ENCODE measurements at regions not wholly inside any gene's neighbourhood (a gene's known extent, or its start where the extent isn't known, plus 50 kb on each side); places are given as distances from the start of the nearest gene placed in this dataset.

GRCh38 chr16:5549802-5550201 lies 452.2 kb upstream of the EEF2KMT start:
- TF ChIP-seq, protein P1, sequence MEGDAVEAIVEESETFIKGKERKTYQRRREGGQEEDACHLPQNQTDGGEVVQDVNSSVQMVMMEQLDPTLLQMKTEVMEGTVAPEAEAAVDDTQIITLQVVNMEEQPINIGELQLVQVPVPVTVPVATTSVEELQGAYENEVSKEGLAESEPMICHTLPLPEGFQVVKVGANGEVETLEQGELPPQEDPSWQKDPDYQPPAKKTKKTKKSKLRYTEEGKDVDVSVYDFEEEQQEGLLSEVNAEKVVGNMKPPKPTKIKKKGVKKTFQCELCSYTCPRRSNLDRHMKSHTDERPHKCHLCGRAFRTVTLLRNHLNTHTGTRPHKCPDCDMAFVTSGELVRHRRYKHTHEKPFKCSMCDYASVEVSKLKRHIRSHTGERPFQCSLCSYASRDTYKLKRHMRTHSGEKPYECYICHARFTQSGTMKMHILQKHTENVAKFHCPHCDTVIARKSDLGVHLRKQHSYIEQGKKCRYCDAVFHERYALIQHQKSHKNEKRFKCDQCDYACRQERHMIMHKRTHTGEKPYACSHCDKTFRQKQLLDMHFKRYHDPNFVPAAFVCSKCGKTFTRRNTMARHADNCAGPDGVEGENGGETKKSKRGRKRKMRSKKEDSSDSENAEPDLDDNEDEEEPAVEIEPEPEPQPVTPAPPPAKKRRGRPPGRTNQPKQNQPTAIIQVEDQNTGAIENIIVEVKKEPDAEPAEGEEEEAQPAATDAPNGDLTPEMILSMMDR (IDR thresholded peaks at IDR 0.05; ENCODE audit: insufficient read depth, missing control alignments): no peak
- no peak for DNase-seq (ENCODE audit: insufficient read length, low spot score)
- FAIRE-seq: no peak

DNA sequence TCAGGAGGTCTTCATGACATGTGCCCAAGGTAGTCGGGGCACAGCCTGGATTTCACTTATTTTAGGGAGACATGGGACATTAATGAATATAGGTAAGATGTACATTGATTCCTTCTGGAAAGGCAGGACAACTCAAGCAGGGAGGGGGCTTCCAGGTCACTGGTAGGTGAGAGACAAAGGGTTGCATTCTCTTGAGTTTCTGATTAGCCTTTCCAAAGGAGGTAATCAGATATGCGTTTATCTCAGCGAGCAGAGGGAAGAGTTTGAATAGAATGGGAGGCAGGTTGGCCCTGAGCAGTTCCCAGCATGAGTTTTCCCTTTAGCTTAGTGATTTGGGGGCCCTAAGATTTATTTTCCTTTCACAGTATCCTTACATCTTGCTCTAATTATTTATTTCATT lies 443.8 kb upstream of the EEF2KMT start:
- no peak for FAIRE-seq
- DNase-seq (ENCODE audit: insufficient read length, low spot score): no peak
- TF ChIP-seq, protein P1 (IDR thresholded peaks at IDR 0.05; ENCODE audit: insufficient read depth, missing control alignments): no peak

- FAIRE-seq: no peak
- TF ChIP-seq, protein P1 (IDR thresholded peaks at IDR 0.05; ENCODE audit: insufficient read depth, missing control alignments): no peak
- DNase-seq (ENCODE audit: insufficient read length, low spot score): no peak
Measured at GRCh38 chr16:5537347-5537746, 439.8 kb upstream of the EEF2KMT start.

DNA sequence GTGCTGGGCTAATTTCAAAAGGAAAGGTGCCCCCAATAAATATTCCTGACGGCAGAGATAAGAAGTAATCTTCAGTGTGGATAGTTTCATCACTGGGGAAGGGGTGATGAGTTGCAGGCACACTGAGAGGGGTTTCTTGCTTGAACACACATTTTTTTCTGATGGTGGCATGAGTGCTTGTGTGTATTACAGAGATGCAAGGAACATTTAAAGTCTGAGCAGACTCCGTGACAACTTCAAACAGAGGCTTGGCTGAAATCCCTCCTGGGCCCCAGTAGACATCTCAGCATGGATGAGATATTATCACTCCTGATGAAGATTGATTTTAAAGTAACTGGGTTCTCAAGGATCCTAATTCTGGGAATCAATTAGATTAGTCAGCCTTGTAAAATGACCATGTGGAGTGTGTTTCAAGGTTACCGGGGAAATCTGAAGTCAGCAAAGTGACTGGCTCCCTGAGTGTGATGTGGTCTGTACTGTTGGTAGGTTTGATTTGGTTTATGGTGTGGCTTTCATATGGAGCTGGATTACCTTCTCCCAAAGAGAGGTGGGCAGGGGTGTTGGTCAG lies 435.8 kb upstream of the EEF2KMT start:
- FAIRE-seq: no peak
- TF ChIP-seq, protein P1 (IDR thresholded peaks at IDR 0.05; ENCODE audit: insufficient read depth, missing control alignments): no peak
- no peak for DNase-seq (ENCODE audit: insufficient read length, low spot score)

GRCh38 chr16:5527817-5528216 lies 430.2 kb upstream of the EEF2KMT start:
- TF ChIP-seq, protein P1 (IDR thresholded peaks at IDR 0.05; ENCODE audit: insufficient read depth, missing control alignments): no peak
- FAIRE-seq (no peak), DNase-seq (ENCODE audit: insufficient read length, low spot score) (no peak)

GRCh38 chr16:5526826-5527225 lies 429.2 kb upstream of the EEF2KMT start:
- FAIRE-seq (no peak), DNase-seq (ENCODE audit: insufficient read length, low spot score) (no peak)

DNA sequence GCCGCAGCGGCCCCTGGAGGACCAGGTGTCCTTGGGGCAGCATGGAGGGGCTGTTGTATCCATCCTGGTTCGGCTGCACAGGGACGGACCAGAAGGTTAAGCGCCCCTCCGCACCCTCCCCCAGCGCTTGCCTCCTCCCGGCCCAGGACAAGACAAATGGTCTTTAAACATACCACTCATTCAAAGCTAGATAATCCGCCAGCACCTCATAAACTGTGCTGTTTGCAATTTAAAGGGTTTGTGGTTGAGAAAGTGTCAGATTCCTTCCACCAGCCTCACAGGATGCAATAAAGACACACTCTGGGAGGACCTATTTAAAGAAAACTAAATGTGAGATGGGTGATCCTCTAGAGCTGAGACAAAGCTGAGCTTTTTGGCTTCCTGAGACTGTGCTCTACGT lies 426.2 kb upstream of the EEF2KMT start:
- TF ChIP-seq, protein P1 (IDR thresholded peaks at IDR 0.05; ENCODE audit: insufficient read depth, missing control alignments): no peak
- DNase-seq (ENCODE audit: insufficient read length, low spot score) (no peak), FAIRE-seq (no peak)

More at GRCh38 chr16:5526826-5527225, 429.2 kb upstream of the EEF2KMT start:
- TF ChIP-seq, protein P1 (IDR thresholded peaks at IDR 0.05; ENCODE audit: insufficient read depth, missing control alignments): no peak
